ENCODE measurements at regions not wholly inside any gene's neighbourhood (a gene's known extent, or its start where the extent isn't known, plus 50 kb on each side); places are given as distances from the start of the nearest gene placed in this dataset.

DNA sequence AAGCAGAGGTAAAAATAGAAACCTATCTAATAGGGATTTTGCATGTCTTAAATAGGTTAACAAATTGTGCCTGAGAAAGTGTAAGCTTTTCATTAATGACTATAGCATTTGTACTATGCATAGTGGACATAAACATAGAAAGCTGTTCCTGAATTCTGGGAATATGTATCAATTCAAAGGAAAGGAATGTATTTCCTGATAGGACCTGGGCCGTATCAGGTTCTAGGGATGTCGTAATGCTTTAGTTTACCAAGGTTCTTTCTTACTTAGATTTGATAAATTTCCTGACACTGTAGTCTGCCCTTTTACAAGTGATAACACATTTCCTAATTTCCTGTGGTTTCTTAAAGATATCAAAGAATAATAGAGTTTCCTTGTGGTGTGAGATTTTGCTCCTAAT lies 191.3 kb downstream of the CDH7 start:
- WGBS (ENCODE audit: insufficient coverage, low lambda C conversion rate): no CpG with 5 or more reads among the region's 2 CpGs
- Histone ChIP-seq H3K27ac (ENCODE audit: low read length) (no peak overlapping the region), H3K4me1 (ENCODE audit: control insufficient read depth, insufficient read depth, low read length) (no peaks in the 10 kb centered on the region), H3K36me3 (ENCODE audit: control insufficient read depth, insufficient read depth, low read length) (no peaks in the 10 kb centered on the region), H3K9me3 (ENCODE audit: control insufficient read depth, low read depth, low read length) (no peaks in the 10 kb centered on the region), H3K27me3 (ENCODE audit: control insufficient read depth, insufficient read depth, low read length) (no peaks in the 10 kb centered on the region), H3K4me3 (ENCODE audit: low read length) (no peak overlapping the region)
- peak in 1 of 2 donors; percentile 13 for DNase-seq

DNA sequence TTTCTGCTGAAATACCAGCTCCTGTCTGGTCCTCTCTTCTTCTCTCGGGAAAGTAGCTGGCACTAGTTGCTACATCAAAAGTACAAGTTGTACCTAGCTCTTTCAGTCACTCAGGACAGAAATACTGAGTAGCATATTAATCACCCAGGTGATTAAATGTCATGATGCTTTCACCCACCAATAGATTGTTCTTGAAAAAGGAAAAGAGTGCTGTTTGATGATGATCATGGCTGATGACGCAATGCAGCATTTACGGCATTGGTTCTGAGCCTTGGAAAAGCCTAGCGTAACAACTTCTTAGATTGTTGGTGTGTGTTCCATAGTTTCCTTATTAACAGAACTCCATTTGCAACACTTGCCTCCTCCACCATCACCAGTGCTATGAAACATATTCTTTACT lies 190.7 kb downstream of the CDH7 start:
- H3K4me1 ChIP-seq (ENCODE audit: control insufficient read depth, insufficient read depth, low read length): no peaks in the 10 kb centered on the region
- H3K27ac ChIP-seq (ENCODE audit: low read length): no peak overlapping the region
- DNase-seq: no peak
- no peaks in the 10 kb centered on the region for H3K27me3 ChIP-seq (ENCODE audit: control insufficient read depth, insufficient read depth, low read length)
- H3K9me3 ChIP-seq (ENCODE audit: control insufficient read depth, low read depth, low read length): no peaks in the 10 kb centered on the region
- H3K36me3 ChIP-seq (ENCODE audit: control insufficient read depth, insufficient read depth, low read length): no peaks in the 10 kb centered on the region
- WGBS (ENCODE audit: insufficient coverage, low lambda C conversion rate): no CpG with 5 or more reads among the region's 4 CpGs
- H3K4me3 ChIP-seq (ENCODE audit: low read length): no peak overlapping the region
